K562 (cell line): ENCODE measurements at regions not wholly inside any gene's neighbourhood (a gene's known extent, or its start where the extent isn't known, plus 50 kb on each side); places are given as distances from the start of the nearest gene placed in this dataset.
A peak's percentile ranks its signal among the peaks of the same experiment; 100 is the strongest.

Source experiments
- ATAC-seq: fragments of 200-7000 bp; cut with Tn5 transposase; 3 replicates; pipeline ENCODE4 v1.9.1; 2020; ENCODE audit warnings: moderate library complexity
- BruUV-seq: library from RNA; stranded (reverse); fragments of 400-500 nt; replicated peaks from 2 replicates; lab custom pipeline; 2021; lab: Mats Ljungman, UMichigan
- CTCF ChIA-PET: fragments of 300-600 bp; formaldehyde crosslinking; extraction: SDS; loops from one replicate; lab custom pipeline; 2021; ENCODE audit warnings: low intra/inter-chr PET ratio; lab: Yijun Ruan, JAX
- POLR2A ChIA-PET: fragments of 300-600, 350-650 bp; sonication (Branson Sonifier 250); formaldehyde crosslinking; extraction: SDS; loops from one replicate; lab custom pipeline; 2021; ENCODE audit warnings: antibody characterized with exemption, inconsistent platforms; lab: Yijun Ruan, JAX
- DNase-seq, 4 experiments: peaks; one replicate each; pipeline versions ENCODE4 v3.0.0 to v3.0.0-alpha.2; 2011 to 2018; ENCODE audit warnings: low spot score in 3 of 4, mixed read lengths in 3 of 4; ENCODE audit errors: extremely low read depth in 1 of 4
- FAIRE-seq: peaks from 2 replicates; lab custom pipeline; 2011; peaks lifted over from hg19 to GRCh38; lab: Jason Lieb, UNC
- H2AFZ ChIP-seq: 2 replicates; pipeline ENCODE4 v1.6.0; 2011; ENCODE audit warnings: low read depth, low read length, control low read depth, inconsistent platforms
- H3K27ac ChIP-seq: fragments of 200-600 bp; 3 replicates; pipeline ENCODE4 v1.8.0; 2011; ENCODE audit warnings: low read depth, mild to moderate bottlenecking, control low read depth, inconsistent platforms, low read length, moderate library complexity, mixed read lengths; ENCODE audit errors: extremely low read depth
- H3K27me3 ChIP-seq, 2 experiments: fragments of 300-600 bp in 1 of 2; 2 replicates in 1 of 2; 3 replicates in 1 of 2; pipeline versions ENCODE4 v1.6.0 to v1.8.0; 2011; ENCODE audit warnings: inconsistent platforms in 2 of 2, low read length in 2 of 2, mild to moderate bottlenecking in 1 of 2, mixed read lengths in 1 of 2, moderate library complexity in 1 of 2; ENCODE audit not compliant: control insufficient read depth in 2 of 2, insufficient read depth in 2 of 2
- H3K36me3 ChIP-seq: fragments of 300-600 bp; 3 replicates; pipeline ENCODE4 v1.8.0; 2011; ENCODE audit warnings: mild to moderate bottlenecking, low read length, inconsistent platforms; ENCODE audit not compliant: control insufficient read depth, insufficient read depth
- H3K4me1 ChIP-seq, 2 experiments: fragments of 200-600 bp in 1 of 2; replicated peaks in 1 of 2; 2 replicates in 1 of 2; 3 replicates in 1 of 2; pipeline versions ENCODE4 v1.5.1 to v1.8.0; 2011; ENCODE audit warnings: inconsistent platforms in 2 of 2, low read length in 2 of 2, mild to moderate bottlenecking in 1 of 2, mixed read lengths in 1 of 2, moderate library complexity in 1 of 2; ENCODE audit not compliant: control insufficient read depth in 2 of 2, insufficient read depth in 2 of 2
- H3K4me2 ChIP-seq: 2 replicates; pipeline ENCODE4 v1.6.1; 2011; ENCODE audit warnings: low read length, control low read depth, inconsistent platforms, mixed read lengths; ENCODE audit not compliant: insufficient read depth
- H3K4me3 ChIP-seq: fragments of 200-600 bp; sonication (generic), shearing (Covaris generic); 2 replicates; pipeline ENCODE4 v1.5.1; 2016; ENCODE audit warnings: control low read depth, inconsistent platforms
- H3K79me2 ChIP-seq: fragments of 200-600 bp; 3 replicates; pipeline ENCODE4 v1.8.0; 2011; ENCODE audit warnings: low read length, inconsistent platforms; ENCODE audit not compliant: control insufficient read depth, insufficient read depth
- H3K9ac ChIP-seq, 2 experiments: 2 replicates each; pipeline versions ENCODE4 v1.6.0 to v1.6.1; 2011; ENCODE audit warnings: low read depth in 2 of 2, low read length in 2 of 2, control low read depth in 1 of 2, inconsistent platforms in 1 of 2, mild to moderate bottlenecking in 1 of 2, mixed read lengths in 1 of 2; ENCODE audit not compliant: insufficient read depth in 1 of 2
- H3K9me1 ChIP-seq: one replicate; pipeline ENCODE4 v1.6.0; 2011; ENCODE audit warnings: inconsistent platforms, mild to moderate bottlenecking, low read length, moderate library complexity; ENCODE audit not compliant: control insufficient read depth, insufficient read depth
- H3K9me3 ChIP-seq: replicated peaks from 2 replicates; pipeline ENCODE4 v1.5.1; 2011; ENCODE audit warnings: low read depth, low read length, inconsistent platforms; ENCODE audit not compliant: control insufficient read depth, insufficient read depth
- H4K20me1 ChIP-seq: replicated peaks from 2 replicates; pipeline ENCODE4 v1.6.1; 2011; ENCODE audit warnings: low read length, inconsistent platforms, mixed read lengths; ENCODE audit not compliant: control insufficient read depth, insufficient read depth
- ILF3 ChIP-seq: fragments of 450-650 bp; IDR thresholded peaks from 2 replicates; pipeline ENCODE4 v1.6.1; 2018; ENCODE audit warnings: antibody characterized with exemption, mild to moderate bottlenecking, moderate library complexity, borderline replicate concordance
- RBM25 ChIP-seq: fragments of 200-400 bp; formaldehyde crosslinking; IDR thresholded peaks from 2 replicates; pipeline ENCODE4 v1.6.1; 2018; ENCODE audit warnings: low read length, low read depth, moderate library complexity; ENCODE audit not compliant: severe bottlenecking
- SMC3 ChIP-seq: conservative IDR thresholded peaks from 2 replicates; pipeline ENCODE4 v1.6.1; 2011; ENCODE audit warnings: low read depth, low read length, improper control_type of control experiment; ENCODE audit not compliant: insufficient read depth
- THAP12 ChIP-seq: fragments of 250-450 bp; sonication (Bioruptor Pico); IDR thresholded peaks from 2 replicates; pipeline ENCODE4 v1.9.0; 2021; ENCODE audit warnings: mild to moderate bottlenecking, inconsistent platforms
- ZNF184 ChIP-seq: sonication (generic); formaldehyde crosslinking; IDR thresholded peaks from 2 replicates; pipeline ENCODE4 v1.5.0; 2020; ENCODE audit warnings: missing genetic modification reagents
- ZNF311 ChIP-seq: fragments of 250-450 bp; sonication (Bioruptor Pico); IDR thresholded peaks from 2 replicates; pipeline ENCODE4 v1.4.0; 2020; ENCODE audit warnings: mild to moderate bottlenecking, moderate library complexity
- WGBS: fragments of 100-300 bp; shearing (Covaris generic); methylation state at CpG from one replicate; pipeline ENCODE4 v1.1.6; 2016; ENCODE audit warnings: low coverage, mixed read lengths; ENCODE audit not compliant: insufficient coverage; ENCODE audit errors: missing lambda C conversion rate; 5-methylcytosine and 5-hydroxymethylcytosine counted together
- in situ Hi-C: fragments of 300-500 bp; cut with MboI; formaldehyde crosslinking; loops from 4 replicates; pipeline ENCODE4 v1.15.0; 2018; ENCODE audit warnings: inconsistent platforms, mixed read lengths
- intact Hi-C: fragments of 100-400 bp; cut with micrococcal nuclease; formaldehyde crosslinking; loops from 2 replicates; pipeline ENCODE4 v1.14.2; 2022

- no peaks in the 10 kb centered on the region for H3K36me3 ChIP-seq
- ChIA-PET POLR2A (interaction anchor here (0.6 kb wide), 1 partner anchor 134 kb away, joined by 3 read pairs; no protein-coding TSS in a partner anchor), CTCF (no interaction called here)
- H2AFZ ChIP-seq, result no peak overlapping the region
- BruUV-seq, result no TSS peak
- H3K4me2 ChIP-seq, result no peak overlapping the region
- peaks cover 0 to 2% of the 10 kb centered on the region in 2 experiments; a peak in 1 of 5 replicates for H3K27me3 ChIP-seq
- H3K9me1 ChIP-seq, result no peaks in the 10 kb centered on the region
- H3K27ac ChIP-seq, result no peak overlapping the region
- H4K20me1 ChIP-seq, result no peaks in the 10 kb centered on the region
- H3K9ac ChIP-seq, result no peak overlapping the region
- ATAC-seq, result no peak
- no peak for FAIRE-seq
- no peaks in the 10 kb centered on the region for H3K4me1 ChIP-seq
- intact Hi-C loops (no loop called here), in situ Hi-C loops (no loop called here)
- TF ChIP-seq ILF3, result no peak
- TF ChIP-seq SMC3, result no peak
- TF ChIP-seq THAP12, result no peak
- no peaks in the 10 kb centered on the region for H3K79me2 ChIP-seq
- no peak overlapping the region for H3K4me3 ChIP-seq
- 4% methylated on average over 1 of the region's 1 CpG for WGBS
- no peak for DNase-seq
- H3K9me3 ChIP-seq, result no peaks in the 10 kb centered on the region; the same call in 1 of the 2 replicates
Observed at GRCh38 chr2:121161272-121161671, 123.7 kb downstream of the TFCP2L1 start.

GRCh38 chr2:121162893-121163292 lies 122.1 kb downstream of the TFCP2L1 start:
- Histone ChIP-seq H3K9me3 (no peaks in the 10 kb centered on the region; the same call in 1 of the 2 replicates), H3K4me1 (no peaks in the 10 kb centered on the region), H3K4me2 (no peak overlapping the region), H3K79me2 (no peaks in the 10 kb centered on the region), H3K4me3 (no peak overlapping the region), H3K27ac (no peak overlapping the region), H3K27me3 (peaks cover 5 to 8% of the 10 kb centered on the region in 2 experiments; a peak in 4 of 5 replicates), H3K9me1 (no peaks in the 10 kb centered on the region), H4K20me1 (no peaks in the 10 kb centered on the region), H2AFZ (no peak overlapping the region), H3K36me3 (no peaks in the 10 kb centered on the region), H3K9ac (no peak overlapping the region)
- no TSS peak for BruUV-seq
- ATAC-seq (no peak), FAIRE-seq (no peak), DNase-seq (no peak)
- POLR2A ChIA-PET, result interaction anchor here (0.6 kb wide), 1 partner anchor 687 kb away, joined by 3 read pairs; no protein-coding TSS in a partner anchor
- in situ Hi-C loops, result no loop called here
- peak; percentile 50 for TF ChIP-seq RBM25
- TF ChIP-seq ZNF184 (CRISPR knock-in tag), result peak; percentile 83
- no peak for TF ChIP-seq ZNF311 (CRISPR knock-in tag)
- intact Hi-C loops, result no loop called here
- CTCF ChIA-PET, result no interaction called here
